ENCODE measurements at regions not wholly inside any gene's neighbourhood (a gene's known extent, or its start where the extent isn't known, plus 50 kb on each side); places are given as distances from the start of the nearest gene placed in this dataset.

- TF ChIP-seq CTCF (IDR thresholded peaks at IDR 0.05): no peak
- no peak for TF ChIP-seq EZH2 (IDR thresholded peaks at IDR 0.05; ENCODE audit: borderline replicate concordance, insufficient read depth, low read depth, low read length, poor library complexity, severe bottlenecking)
These were observed 1158.9 kb upstream of the EPHA6 start for GRCh38 chr3:95655363-95655986.

Measured in B cell (primary cell).